Breast epithelium (tissue), 4 donors: ENCODE measurements at regions not wholly inside any gene's neighbourhood (a gene's known extent, or its start where the extent isn't known, plus 50 kb on each side); places are given as distances from the start of the nearest gene placed in this dataset.

Source experiments
- DNase-seq, 2 donors: peaks; one replicate each; pipeline ENCODE4 v3.0.0-alpha.2; 2019; ENCODE audit warnings: low spot score in 2 of 2
- H3K27ac ChIP-seq, 2 donors: fragments of 200-600 bp; sonication (generic) in 1 of 2; one replicate each; pipeline ENCODE4 v1.5.1; 2016 to 2019; ENCODE audit warnings: mild to moderate bottlenecking in 1 of 2
- H3K27me3 ChIP-seq, 2 donors: fragments of 200-600 bp; sonication (generic) in 1 of 2; one replicate each; pipeline versions ENCODE4 v1.5.1 to v1.6.0; 2017 to 2019; ENCODE audit warnings: control low read depth in 1 of 2, mild to moderate bottlenecking in 1 of 2
- H3K36me3 ChIP-seq: fragments of 200-600 bp; one replicate; pipeline ENCODE4 v1.5.1; 2019
- H3K4me1 ChIP-seq, 2 donors: fragments of 200-600 bp; sonication (generic); one replicate each; pipeline ENCODE4 v1.5.1; 2016 to 2019; ENCODE audit warnings: control low read depth in 1 of 2
- H3K4me3 ChIP-seq, 3 donors: fragments of 200-600 bp; sonication (generic); 1 replicate in 2 of 3; 2 replicates in 1 of 3; pipeline ENCODE4 v1.5.1; 2016 to 2019; ENCODE audit warnings: mild to moderate bottlenecking in 3 of 3, moderate library complexity in 2 of 3
- H3K9me3 ChIP-seq, 2 donors: fragments of 200-600 bp; sonication (generic) in 1 of 2; one replicate each; pipeline ENCODE4 v1.5.1; 2016 to 2019; ENCODE audit warnings: control low read depth in 1 of 2
- POLR2A ChIP-seq: fragments of 450-650 bp; IDR thresholded peaks from one replicate; pipeline ENCODE4 v1.6.1; 2016; ENCODE audit warnings: antibody characterized with exemption, mild to moderate bottlenecking, moderate library complexity
- POLR2AphosphoS5 ChIP-seq, 3 donors: sonication (generic); formaldehyde crosslinking; IDR thresholded peaks; one replicate each; pipeline ENCODE4 v1.6.1; 2017; ENCODE audit warnings: antibody characterized with exemption in 3 of 3
- intact Hi-C: fragments of 100-400 bp; cut with DNase I; formaldehyde crosslinking; loops from one replicate; pipeline ENCODE4 v1.15.1; 2023; ENCODE audit warnings: low total_unique reads
- TF ChIP-seq, protein P1 (sequence below), 3 donors: fragments of 450-650 bp; IDR thresholded peaks; one replicate each; pipeline ENCODE4 v1.5.1; 2016 to 2017; ENCODE audit warnings: antibody characterized with exemption in 3 of 3, mild to moderate bottlenecking in 3 of 3, moderate library complexity in 3 of 3

DNA sequence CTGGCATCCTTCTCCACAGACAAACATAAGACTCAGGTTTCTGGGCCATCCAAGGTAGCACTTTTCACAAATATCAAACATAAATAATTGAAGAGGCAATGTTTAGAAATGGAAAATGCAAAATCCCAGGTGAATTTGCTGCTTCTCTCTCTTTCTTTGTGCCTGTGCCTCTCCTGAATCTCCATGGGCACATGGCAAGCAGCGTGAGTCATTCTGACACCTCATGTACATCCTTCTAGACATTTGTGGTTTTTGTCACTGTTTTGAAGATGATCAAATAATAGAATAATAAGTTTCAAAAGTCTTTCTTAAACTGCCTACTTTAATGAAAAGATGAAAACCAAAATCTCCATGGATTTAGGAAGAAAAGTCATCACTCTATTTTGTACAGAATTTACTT is 60.3 kb upstream of the RAB11FIP2 start:
- no peaks in the 10 kb centered on the region for H3K9me3 ChIP-seq
- H3K27me3 ChIP-seq: no peaks in the 10 kb centered on the region
- H3K27ac ChIP-seq: no peak overlapping the region
- intact Hi-C loops: no loop called here
- no peak overlapping the region for H3K4me3 ChIP-seq
- no peak for DNase-seq
- H3K4me1 ChIP-seq: no peaks in the 10 kb centered on the region
- no peaks in the 10 kb centered on the region for H3K36me3 ChIP-seq
- no peak for TF ChIP-seq POLR2AphosphoS5 (IDR thresholded peaks at IDR 0.05)
- TF ChIP-seq, protein P1, sequence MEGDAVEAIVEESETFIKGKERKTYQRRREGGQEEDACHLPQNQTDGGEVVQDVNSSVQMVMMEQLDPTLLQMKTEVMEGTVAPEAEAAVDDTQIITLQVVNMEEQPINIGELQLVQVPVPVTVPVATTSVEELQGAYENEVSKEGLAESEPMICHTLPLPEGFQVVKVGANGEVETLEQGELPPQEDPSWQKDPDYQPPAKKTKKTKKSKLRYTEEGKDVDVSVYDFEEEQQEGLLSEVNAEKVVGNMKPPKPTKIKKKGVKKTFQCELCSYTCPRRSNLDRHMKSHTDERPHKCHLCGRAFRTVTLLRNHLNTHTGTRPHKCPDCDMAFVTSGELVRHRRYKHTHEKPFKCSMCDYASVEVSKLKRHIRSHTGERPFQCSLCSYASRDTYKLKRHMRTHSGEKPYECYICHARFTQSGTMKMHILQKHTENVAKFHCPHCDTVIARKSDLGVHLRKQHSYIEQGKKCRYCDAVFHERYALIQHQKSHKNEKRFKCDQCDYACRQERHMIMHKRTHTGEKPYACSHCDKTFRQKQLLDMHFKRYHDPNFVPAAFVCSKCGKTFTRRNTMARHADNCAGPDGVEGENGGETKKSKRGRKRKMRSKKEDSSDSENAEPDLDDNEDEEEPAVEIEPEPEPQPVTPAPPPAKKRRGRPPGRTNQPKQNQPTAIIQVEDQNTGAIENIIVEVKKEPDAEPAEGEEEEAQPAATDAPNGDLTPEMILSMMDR (IDR thresholded peaks at IDR 0.05): no peak
- TF ChIP-seq POLR2A: no peak

DNA sequence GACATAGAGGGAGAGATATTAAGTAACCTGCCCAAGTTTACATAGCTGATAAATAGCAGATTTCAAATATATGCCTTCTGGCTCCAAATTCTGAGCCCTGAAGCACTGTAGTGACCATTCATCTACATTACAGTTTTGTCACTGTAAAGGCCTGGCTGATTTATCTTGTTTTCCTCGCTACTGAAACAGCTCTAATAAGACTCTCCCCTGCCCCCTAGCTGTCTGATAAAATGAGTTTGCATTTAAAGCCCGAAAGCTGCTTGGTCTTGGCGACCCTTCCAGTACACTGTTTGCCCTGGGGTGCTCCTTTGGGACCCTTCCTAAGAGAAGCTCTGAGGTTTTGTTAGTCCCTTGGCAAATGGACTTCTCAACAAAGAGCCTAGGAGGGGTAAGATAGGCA is 59.7 kb upstream of the RAB11FIP2 start:
- intact Hi-C loops: no loop called here
- Histone ChIP-seq H3K9me3 (no peaks in the 10 kb centered on the region), H3K36me3 (no peaks in the 10 kb centered on the region), H3K27ac (no peak overlapping the region), H3K4me3 (no peak overlapping the region), H3K4me1 (no peaks in the 10 kb centered on the region), H3K27me3 (no peaks in the 10 kb centered on the region)
- DNase-seq: no peak
- TF ChIP-seq POLR2AphosphoS5 (IDR thresholded peaks at IDR 0.05) (no peak), POLR2A (no peak)
- TF ChIP-seq, protein P1 (IDR thresholded peaks at IDR 0.05): no peak

DNA sequence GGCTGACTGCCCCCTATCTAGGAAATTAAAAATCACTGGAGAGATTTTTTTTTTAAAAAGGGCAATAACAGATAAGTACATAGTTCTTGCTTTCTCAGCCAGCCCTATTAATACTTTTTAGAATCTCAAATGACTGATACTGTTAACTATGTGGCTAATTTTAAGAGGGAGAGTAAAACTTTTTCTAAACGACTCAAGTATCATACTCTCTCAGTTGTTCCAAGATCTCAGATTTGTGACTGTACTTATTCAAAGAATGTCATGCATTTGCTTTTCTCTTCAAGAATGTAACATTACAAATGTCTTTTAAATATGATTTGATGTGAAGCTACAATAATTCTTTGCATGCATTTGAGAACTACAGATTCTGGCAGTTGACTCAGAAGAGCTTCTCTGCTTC is 55.4 kb upstream of the RAB11FIP2 start:
- Histone ChIP-seq H3K27me3 (no peaks in the 10 kb centered on the region), H3K36me3 (no peaks in the 10 kb centered on the region), H3K4me3 (no peak overlapping the region), H3K27ac (no peak overlapping the region), H3K4me1 (no peaks in the 10 kb centered on the region), H3K9me3 (no peaks in the 10 kb centered on the region)
- TF ChIP-seq POLR2AphosphoS5 (IDR thresholded peaks at IDR 0.05): no peak
- TF ChIP-seq, protein P1 (IDR thresholded peaks at IDR 0.05): no peak
- no peak for TF ChIP-seq POLR2A
- DNase-seq: no peak
- intact Hi-C loops: no loop called here

DNA sequence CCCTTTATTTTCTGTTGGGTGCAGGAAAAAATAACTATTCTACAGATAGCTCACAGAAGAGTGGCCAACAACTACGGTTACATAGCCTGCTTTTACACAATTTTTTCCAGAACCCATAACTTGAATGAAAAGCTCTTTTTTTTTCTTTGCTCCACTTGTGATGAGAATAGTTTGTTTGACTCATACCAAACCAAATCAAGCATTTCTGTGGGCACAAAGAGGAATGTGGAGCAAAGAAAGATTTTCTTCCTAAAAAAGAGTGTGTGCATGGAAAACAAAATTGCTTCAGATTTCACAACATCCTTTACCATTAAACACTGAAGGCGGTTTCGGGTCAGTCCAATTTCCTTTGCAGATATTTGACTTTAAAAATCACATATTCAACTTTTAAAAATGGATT is 54.8 kb upstream of the RAB11FIP2 start:
- intact Hi-C loops: no loop called here
- no peak for DNase-seq
- H3K36me3 ChIP-seq: no peaks in the 10 kb centered on the region
- H3K4me3 ChIP-seq: no peak overlapping the region
- H3K4me1 ChIP-seq: no peaks in the 10 kb centered on the region
- no peaks in the 10 kb centered on the region for H3K9me3 ChIP-seq
- TF ChIP-seq POLR2A (no peak), POLR2AphosphoS5 (IDR thresholded peaks at IDR 0.05) (no peak)
- TF ChIP-seq, protein P1 (IDR thresholded peaks at IDR 0.05): no peak
- no peaks in the 10 kb centered on the region for H3K27me3 ChIP-seq
- no peak overlapping the region for H3K27ac ChIP-seq
